ENCODE measurements at regions not wholly inside any gene's neighbourhood (a gene's known extent, or its start where the extent isn't known, plus 50 kb on each side); places are given as distances from the start of the nearest gene placed in this dataset.

GRCh38 chr14:89481196-89481595, 64.2 kb upstream of the FOXN3 start:
- no peak for TF ChIP-seq CTCF (conservative IDR thresholded peaks at IDR 0.05)
- TF ChIP-seq ZFX (IDR thresholded peaks at IDR 0.05), result no peak
